ENCODE measurements at regions not wholly inside any gene's neighbourhood (a gene's known extent, or its start where the extent isn't known, plus 50 kb on each side); places are given as distances from the start of the nearest gene placed in this dataset.

DNA sequence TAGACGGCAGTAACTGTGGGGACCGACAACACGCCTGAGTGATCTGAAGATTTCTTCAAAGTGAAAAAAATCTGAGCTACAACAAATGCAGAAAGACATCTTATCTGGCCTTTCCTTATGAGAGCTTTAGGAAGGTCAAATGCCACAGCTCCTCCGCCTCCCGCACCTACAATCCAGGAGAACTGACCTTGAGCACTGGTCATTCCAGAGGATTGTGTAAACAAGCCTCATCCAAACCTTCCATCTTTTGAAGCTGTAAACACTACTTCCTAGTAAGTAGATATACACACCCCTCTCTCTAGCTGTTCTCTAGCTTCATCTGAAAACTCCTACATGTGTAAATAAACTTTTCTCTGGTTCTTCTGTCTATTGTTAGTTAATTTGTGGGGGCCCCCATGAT lies 76.9 kb downstream of the CD24 start:
- no peak for TF ChIP-seq CTCF (IDR thresholded peaks at IDR 0.05; ENCODE audit: borderline replicate concordance, control extremely low read depth, extremely low read depth, insufficient read depth, missing control alignments)
- in situ Hi-C loops (cut with MboI; ENCODE audit: low sequenced_read_pairs, unreplicated experiment) = no loop called here
- no peak for DNase-seq (ENCODE audit: low spot score)

- TF ChIP-seq CTCF (IDR thresholded peaks at IDR 0.05; ENCODE audit: borderline replicate concordance, control extremely low read depth, extremely low read depth, insufficient read depth, missing control alignments) = no peak
- in situ Hi-C loops (cut with MboI; ENCODE audit: low sequenced_read_pairs, unreplicated experiment) = no loop called here
- DNase-seq (ENCODE audit: low spot score) = no peak
Observed at GRCh38 chr6:106895703-106896040, 78.9 kb downstream of the CD24 start.

- in situ Hi-C loops (cut with MboI; ENCODE audit: low sequenced_read_pairs, unreplicated experiment) = no loop called here
- DNase-seq (ENCODE audit: low spot score) = no peak
- no peak for TF ChIP-seq CTCF (IDR thresholded peaks at IDR 0.05; ENCODE audit: borderline replicate concordance, control extremely low read depth, extremely low read depth, insufficient read depth, missing control alignments)
Observed at GRCh38 chr6:106894978-106895702, 79.4 kb downstream of the CD24 start.

GRCh38 chr6:106892186-106892585 lies 82.3 kb downstream of the CD24 start:
- no peak for DNase-seq (ENCODE audit: low spot score)
- in situ Hi-C loops (cut with MboI; ENCODE audit: low sequenced_read_pairs, unreplicated experiment) = no loop called here
- TF ChIP-seq CTCF (IDR thresholded peaks at IDR 0.05; ENCODE audit: borderline replicate concordance, control extremely low read depth, extremely low read depth, insufficient read depth, missing control alignments) = no peak

GRCh38 chr6:106890447-106890846 lies 84.1 kb downstream of the CD24 start:
- in situ Hi-C loops (cut with MboI; ENCODE audit: low sequenced_read_pairs, unreplicated experiment) = no loop called here
- no peak for DNase-seq (ENCODE audit: low spot score)

GRCh38 chr6:106889692-106890091 lies 84.8 kb downstream of the CD24 start:
- in situ Hi-C loops (cut with MboI; ENCODE audit: low sequenced_read_pairs, unreplicated experiment) = no loop called here
- DNase-seq (ENCODE audit: low spot score) = no peak
- TF ChIP-seq CTCF (IDR thresholded peaks at IDR 0.05; ENCODE audit: borderline replicate concordance, control extremely low read depth, extremely low read depth, insufficient read depth, missing control alignments) = no peak

More at GRCh38 chr6:106890447-106890846, 84.1 kb downstream of the CD24 start:
- no peak for TF ChIP-seq CTCF (IDR thresholded peaks at IDR 0.05; ENCODE audit: borderline replicate concordance, control extremely low read depth, extremely low read depth, insufficient read depth, missing control alignments)
